ENCODE measurements at regions not wholly inside any gene's neighbourhood (a gene's known extent, or its start where the extent isn't known, plus 50 kb on each side); places are given as distances from the start of the nearest gene placed in this dataset.

DNA sequence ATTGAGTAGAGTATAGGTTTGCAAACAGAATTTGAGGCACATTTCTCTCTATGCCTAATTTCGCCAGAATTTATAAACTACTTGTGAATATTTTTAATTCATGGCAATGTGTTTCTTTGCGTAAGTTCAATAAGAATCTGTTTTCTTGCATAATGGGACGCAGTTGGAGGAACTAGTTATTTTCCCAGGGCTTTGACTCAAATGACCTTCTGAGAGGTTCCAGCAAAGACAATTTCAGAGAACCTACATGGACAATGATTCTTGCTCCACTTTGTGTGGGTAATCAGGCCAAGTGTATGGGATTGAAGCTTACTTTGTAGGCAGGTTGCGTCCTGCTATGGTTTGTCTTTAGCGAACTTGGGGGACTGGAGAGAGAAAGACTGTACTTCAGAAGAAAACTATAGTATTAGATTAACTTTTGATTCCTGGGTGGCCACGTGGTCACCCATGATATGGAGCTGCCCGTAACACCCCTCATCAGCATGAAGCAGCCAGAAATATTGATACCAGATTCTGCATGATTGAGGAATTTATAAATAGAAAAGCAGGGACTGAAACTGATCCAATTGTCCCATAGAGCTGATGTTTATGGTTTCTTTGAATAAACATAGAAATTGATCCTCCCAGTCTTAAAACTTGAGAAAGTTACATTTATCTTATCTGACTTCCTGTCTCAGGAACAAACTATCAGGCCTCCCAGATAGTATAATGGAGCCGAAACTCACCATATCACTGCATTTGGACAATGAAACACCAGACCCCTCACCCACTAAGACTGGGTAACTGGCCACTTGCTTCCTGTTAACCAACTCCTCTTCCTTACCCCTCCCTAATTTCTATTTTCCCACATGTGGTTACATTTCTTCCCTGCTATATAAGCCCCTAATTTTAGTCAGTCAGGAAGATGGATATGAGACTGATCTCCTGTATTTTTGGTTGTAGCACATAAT lies 815.3 kb upstream of the HS6ST1 start:
- H3K36me3 ChIP-seq (ENCODE audit: low read depth, low read length), result no peaks in the 10 kb centered on the region
- H3F3A ChIP-seq (ENCODE audit: low read length, unreplicated experiment), result no peaks in the 10 kb centered on the region
- no peaks in the 10 kb centered on the region for H4K20me1 ChIP-seq (ENCODE audit: low read length)
- H3K4me2 ChIP-seq (ENCODE audit: low read length), result no peak overlapping the region
- BruUV-seq (replicated peaks), result no TSS peak
- POLR2A ChIA-PET (ENCODE audit: unreplicated experiment), result no interaction called here
- DNase-seq, result no peak
- CTCF ChIA-PET, result no interaction called here
- no peaks in the 10 kb centered on the region for H3K4me1 ChIP-seq (ENCODE audit: insufficient read depth, low read length)
- no peak overlapping the region for H2AFZ ChIP-seq (ENCODE audit: low read length)
- H3K9ac ChIP-seq (ENCODE audit: low read length), result no peak overlapping the region
- no peak overlapping the region for H3K27ac ChIP-seq (ENCODE audit: low read length)
- no peaks in the 10 kb centered on the region for H3K79me2 ChIP-seq (ENCODE audit: low read length)
- H3K4me3 ChIP-seq (ENCODE audit: low read length), result no peak overlapping the region
- intact Hi-C loops (cut with micrococcal nuclease), result no loop called here
- TF ChIP-seq, protein P1, sequence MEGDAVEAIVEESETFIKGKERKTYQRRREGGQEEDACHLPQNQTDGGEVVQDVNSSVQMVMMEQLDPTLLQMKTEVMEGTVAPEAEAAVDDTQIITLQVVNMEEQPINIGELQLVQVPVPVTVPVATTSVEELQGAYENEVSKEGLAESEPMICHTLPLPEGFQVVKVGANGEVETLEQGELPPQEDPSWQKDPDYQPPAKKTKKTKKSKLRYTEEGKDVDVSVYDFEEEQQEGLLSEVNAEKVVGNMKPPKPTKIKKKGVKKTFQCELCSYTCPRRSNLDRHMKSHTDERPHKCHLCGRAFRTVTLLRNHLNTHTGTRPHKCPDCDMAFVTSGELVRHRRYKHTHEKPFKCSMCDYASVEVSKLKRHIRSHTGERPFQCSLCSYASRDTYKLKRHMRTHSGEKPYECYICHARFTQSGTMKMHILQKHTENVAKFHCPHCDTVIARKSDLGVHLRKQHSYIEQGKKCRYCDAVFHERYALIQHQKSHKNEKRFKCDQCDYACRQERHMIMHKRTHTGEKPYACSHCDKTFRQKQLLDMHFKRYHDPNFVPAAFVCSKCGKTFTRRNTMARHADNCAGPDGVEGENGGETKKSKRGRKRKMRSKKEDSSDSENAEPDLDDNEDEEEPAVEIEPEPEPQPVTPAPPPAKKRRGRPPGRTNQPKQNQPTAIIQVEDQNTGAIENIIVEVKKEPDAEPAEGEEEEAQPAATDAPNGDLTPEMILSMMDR (conservative IDR thresholded peaks at IDR 0.05; ENCODE audit: low read depth, low read length), result no peak
- TF ChIP-seq EZH2 (IDR thresholded peaks at IDR 0.05; ENCODE audit: low read length, unreplicated experiment) (no peak), EZH2phosphoT487 (IDR thresholded peaks at IDR 0.05; ENCODE audit: borderline replicate concordance, low read length) (no peak)
- no peaks in the 10 kb centered on the region for H3K27me3 ChIP-seq (ENCODE audit: low read length)
- H3K9me3 ChIP-seq (ENCODE audit: low read length), result no peaks in the 10 kb centered on the region
- H3K9me2 ChIP-seq (replicated peaks; ENCODE audit: low read length), result no peaks in the 10 kb centered on the region
- ATAC-seq, result no peak

DNA sequence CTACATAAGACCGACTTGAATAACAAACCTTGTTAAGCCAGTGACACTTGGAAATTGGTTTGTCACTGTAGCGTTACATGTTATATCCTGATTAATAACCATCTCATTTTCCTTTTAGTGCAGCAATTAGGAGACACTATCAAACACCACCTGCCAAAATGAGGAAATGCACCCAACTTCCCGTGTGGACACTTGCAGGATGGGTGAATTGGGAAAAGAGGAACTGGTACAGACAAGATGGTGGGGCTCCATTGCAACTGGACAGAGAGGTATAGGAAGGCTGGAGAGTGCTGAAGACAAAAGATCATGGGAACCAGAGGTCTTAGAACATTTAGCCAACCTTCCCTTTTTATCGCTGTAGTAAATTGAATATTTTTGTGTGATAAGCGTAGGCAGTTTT lies 816.3 kb upstream of the HS6ST1 start:
- Histone ChIP-seq H3K27me3 (ENCODE audit: low read length) (no peaks in the 10 kb centered on the region), H2AFZ (ENCODE audit: low read length) (no peak overlapping the region), H3K4me1 (ENCODE audit: insufficient read depth, low read length) (no peaks in the 10 kb centered on the region), H3K9ac (ENCODE audit: low read length) (no peak overlapping the region), H3K27ac (ENCODE audit: low read length) (no peak overlapping the region), H3K79me2 (ENCODE audit: low read length) (no peaks in the 10 kb centered on the region), H3K9me2 (replicated peaks; ENCODE audit: low read length) (no peaks in the 10 kb centered on the region), H3K4me2 (ENCODE audit: low read length) (no peak overlapping the region), H3K36me3 (ENCODE audit: low read depth, low read length) (no peaks in the 10 kb centered on the region), H4K20me1 (ENCODE audit: low read length) (no peaks in the 10 kb centered on the region), H3K4me3 (ENCODE audit: low read length) (no peak overlapping the region), H3F3A (ENCODE audit: low read length, unreplicated experiment) (no peaks in the 10 kb centered on the region), H3K9me3 (ENCODE audit: low read length) (no peaks in the 10 kb centered on the region)
- intact Hi-C loops (cut with micrococcal nuclease), result no loop called here
- CTCF ChIA-PET, result no interaction called here
- ATAC-seq (no peak), DNase-seq (no peak)
- no TSS peak for BruUV-seq (replicated peaks)
- POLR2A ChIA-PET (ENCODE audit: unreplicated experiment), result no interaction called here
- TF ChIP-seq EZH2 (IDR thresholded peaks at IDR 0.05; ENCODE audit: low read length, unreplicated experiment), result no peak
- TF ChIP-seq, protein P1 (conservative IDR thresholded peaks at IDR 0.05; ENCODE audit: low read depth, low read length), result no peak
- TF ChIP-seq EZH2phosphoT487 (IDR thresholded peaks at IDR 0.05; ENCODE audit: borderline replicate concordance, low read length), result no peak

DNA sequence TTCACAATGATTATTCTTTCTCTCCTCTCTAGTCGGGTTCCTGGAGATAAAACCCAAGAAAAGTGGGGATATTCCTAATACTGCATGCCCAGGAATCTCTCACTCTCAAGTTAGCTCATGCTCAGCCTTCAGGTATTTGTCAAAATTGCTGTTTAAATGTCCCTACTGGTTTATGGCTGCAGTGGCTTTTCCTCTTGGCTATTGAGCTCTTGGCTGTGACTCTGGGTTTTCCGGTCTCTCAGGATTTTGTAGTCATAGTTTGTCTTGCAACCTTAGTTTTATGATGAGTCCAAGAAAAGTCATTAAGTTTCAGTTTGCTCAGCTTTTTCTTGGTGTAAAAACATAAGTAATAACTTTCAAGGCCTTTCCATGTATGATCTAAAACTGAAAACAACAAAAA lies 820.7 kb upstream of the HS6ST1 start:
- no peak for ATAC-seq
- no peak overlapping the region for H3K9ac ChIP-seq (ENCODE audit: low read length)
- CTCF ChIA-PET, result no interaction called here

More for the DNA sequence above, 820.7 kb upstream of the HS6ST1 start:
- DNase-seq, result no peak
- Histone ChIP-seq H3K36me3 (ENCODE audit: low read depth, low read length) (no peaks in the 10 kb centered on the region), H3K4me2 (ENCODE audit: low read length) (no peak overlapping the region), H3K27ac (ENCODE audit: low read length) (no peak overlapping the region), H3K27me3 (ENCODE audit: low read length) (no peaks in the 10 kb centered on the region), H2AFZ (ENCODE audit: low read length) (no peak overlapping the region), H4K20me1 (ENCODE audit: low read length) (no peaks in the 10 kb centered on the region), H3K9me2 (replicated peaks; ENCODE audit: low read length) (no peaks in the 10 kb centered on the region), H3K9me3 (ENCODE audit: low read length) (no peaks in the 10 kb centered on the region), H3K79me2 (ENCODE audit: low read length) (no peaks in the 10 kb centered on the region), H3K4me1 (ENCODE audit: insufficient read depth, low read length) (no peaks in the 10 kb centered on the region), H3F3A (ENCODE audit: low read length, unreplicated experiment) (no peaks in the 10 kb centered on the region), H3K4me3 (ENCODE audit: low read length) (no peak overlapping the region)
- no TSS peak for BruUV-seq (replicated peaks)
- POLR2A ChIA-PET (ENCODE audit: unreplicated experiment), result no interaction called here
- TF ChIP-seq EZH2phosphoT487 (IDR thresholded peaks at IDR 0.05; ENCODE audit: borderline replicate concordance, low read length), result no peak
- TF ChIP-seq, protein P1 (conservative IDR thresholded peaks at IDR 0.05; ENCODE audit: low read depth, low read length), result no peak
- no peak for TF ChIP-seq EZH2 (IDR thresholded peaks at IDR 0.05; ENCODE audit: low read length, unreplicated experiment)
- intact Hi-C loops (cut with micrococcal nuclease), result no loop called here
